Activated CD4-positive, alpha-beta memory T cell treated with anti-CD3 and anti-CD28 coated beads, Interleukin-2, amount 10 ng/mL, durations not matched to agents 7 days and 5 days (primary cell): ENCODE measurements at regions not wholly inside any gene's neighbourhood (a gene's known extent, or its start where the extent isn't known, plus 50 kb on each side); places are given as distances from the start of the nearest gene placed in this dataset.
"Not testable (repeated sequence)": the region's sequence is repeated elsewhere in the genome, so short reads cannot be mapped to it uniquely, and the experiment has no call there.

Experiments used
- CTCF ChIA-PET: fragments of 350-600 bp; sonication (Branson Sonifier 250); formaldehyde crosslinking; loops from one replicate; lab custom pipeline; 2021; ENCODE audit warnings: antibody characterized with exemption, inconsistent platforms; lab: Charles Lee
- POLR2A ChIA-PET: fragments of 350-600 bp; sonication (Branson Sonifier 250); formaldehyde crosslinking; loops from one replicate; lab custom pipeline; 2021; ENCODE audit warnings: antibody characterized with exemption; lab: Charles Lee
- DNase-seq: peaks from one replicate; pipeline ENCODE4 v3.0.0-alpha.2; 2020
- H3K27ac Mint-ChIP-seq: one replicate; pipeline ENCODE4 v1.8.0; 2021; ENCODE audit warnings: mild to moderate bottlenecking, mixed read lengths
- H3K27me3 Mint-ChIP-seq: one replicate; pipeline ENCODE4 v1.8.0; 2021; ENCODE audit warnings: mixed read lengths
- H3K36me3 Mint-ChIP-seq: one replicate; pipeline ENCODE4 v1.8.0; 2021; ENCODE audit warnings: low read depth, mixed read lengths
- H3K4me1 Mint-ChIP-seq: one replicate; pipeline ENCODE4 v1.8.0; 2021; ENCODE audit warnings: mixed read lengths
- H3K4me3 Mint-ChIP-seq: one replicate; pipeline ENCODE4 v1.8.0; 2021; ENCODE audit warnings: mild to moderate bottlenecking, mixed read lengths
- H3K9me3 Mint-ChIP-seq: one replicate; pipeline ENCODE4 v1.8.0; 2021; ENCODE audit warnings: mixed read lengths

DNA sequence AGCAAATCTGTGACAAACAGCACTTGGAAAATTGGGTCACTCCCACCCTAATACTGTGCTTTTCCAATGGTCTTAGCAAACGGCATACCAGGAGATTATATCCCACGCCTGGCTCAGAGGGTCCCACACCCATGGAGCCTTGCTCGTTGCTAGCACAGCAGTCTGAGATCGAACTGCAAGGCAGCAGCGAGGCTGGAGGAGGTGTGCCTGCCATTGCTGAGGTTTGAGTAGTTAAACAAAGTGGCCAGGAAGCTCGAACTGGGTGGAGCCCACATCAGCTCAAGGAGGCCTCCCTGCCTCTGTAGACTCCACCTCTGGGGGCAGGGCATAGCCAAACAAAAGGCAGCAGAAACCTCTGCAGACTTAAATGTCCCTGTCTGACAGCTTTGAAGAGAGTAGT, 440.5 kb upstream of the ACTBL2 start:
- H3K4me3 Mint-ChIP-seq, POLR2A ChIA-PET, H3K9me3 Mint-ChIP-seq, H3K27me3 Mint-ChIP-seq, H3K4me1 Mint-ChIP-seq, DNase-seq, CTCF ChIA-PET, H3K27ac Mint-ChIP-seq, H3K36me3 Mint-ChIP-seq: not testable (repeated sequence)

GRCh38 chr5:57917004-57917403, 434.4 kb upstream of the ACTBL2 start:
- no peak for DNase-seq
- Mint-ChIP-seq H3K27ac (no peak overlapping the region), H3K9me3 (peaks cover under 1% of the 10 kb centered on the region), H3K27me3 (no peaks in the 10 kb centered on the region), H3K36me3 (no peaks in the 10 kb centered on the region), H3K4me1 (no peaks in the 10 kb centered on the region), H3K4me3 (no peak overlapping the region)
- ChIA-PET CTCF (no interaction called here), POLR2A (no interaction called here)

GRCh38 chr5:57915536-57915935, 432.9 kb upstream of the ACTBL2 start:
- CTCF ChIA-PET: no interaction called here
- Mint-ChIP-seq H3K4me1 (no peaks in the 10 kb centered on the region), H3K9me3 (no peaks in the 10 kb centered on the region), H3K27ac (no peak overlapping the region), H3K36me3 (no peaks in the 10 kb centered on the region), H3K27me3 (no peaks in the 10 kb centered on the region), H3K4me3 (no peak overlapping the region)
- no peak for DNase-seq
- POLR2A ChIA-PET: no interaction called here

DNA sequence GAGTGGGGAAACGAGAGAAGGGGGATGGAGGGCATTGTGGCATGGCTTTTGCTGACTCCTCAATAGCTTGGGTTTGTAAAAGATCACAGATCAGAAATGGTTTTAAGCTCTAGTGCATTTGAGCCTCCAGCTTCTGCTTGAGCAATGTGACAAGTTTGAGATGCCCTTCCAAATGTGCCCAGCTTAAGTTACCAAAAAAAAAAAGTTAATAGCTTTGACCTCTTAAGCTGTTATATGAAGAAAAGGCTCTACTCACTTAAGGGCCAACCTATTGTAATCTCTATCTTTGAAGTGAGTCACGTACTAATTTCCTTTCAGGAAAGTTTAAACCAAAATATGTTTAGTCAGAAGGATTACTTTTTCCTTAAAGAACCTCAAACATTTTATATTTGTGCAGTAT, 428.8 kb upstream of the ACTBL2 start:
- Mint-ChIP-seq H3K27ac (no peak overlapping the region), H3K27me3 (no peaks in the 10 kb centered on the region), H3K4me3 (no peak overlapping the region), H3K36me3 (no peaks in the 10 kb centered on the region), H3K4me1 (no peaks in the 10 kb centered on the region), H3K9me3 (no peaks in the 10 kb centered on the region)
- no peak for DNase-seq
- CTCF ChIA-PET: no interaction called here
- POLR2A ChIA-PET: no interaction called here

DNA sequence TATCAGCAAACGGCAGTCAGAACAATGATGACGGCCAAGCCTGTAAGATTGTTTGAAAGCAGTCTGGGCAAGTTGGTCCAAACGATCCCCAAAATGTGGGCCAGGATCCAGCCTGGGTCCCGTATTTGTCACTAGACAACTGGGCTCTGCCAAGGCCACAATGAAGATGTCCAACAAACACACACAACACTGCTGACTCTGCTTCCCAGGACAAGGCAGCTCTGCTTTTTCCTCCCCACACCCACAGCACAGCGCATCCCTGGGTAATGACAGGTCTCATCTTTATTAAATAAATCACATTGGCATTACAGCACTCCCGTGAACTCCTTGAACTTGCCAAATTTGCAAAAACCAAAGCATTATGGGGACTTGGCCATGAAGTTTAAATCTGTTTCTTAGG, 424.1 kb upstream of the ACTBL2 start:
- no peaks in the 10 kb centered on the region for H3K36me3 Mint-ChIP-seq
- CTCF ChIA-PET: no interaction called here
- no peaks in the 10 kb centered on the region for H3K9me3 Mint-ChIP-seq
- H3K4me1 Mint-ChIP-seq: no peaks in the 10 kb centered on the region
- POLR2A ChIA-PET: no interaction called here
- H3K27ac Mint-ChIP-seq: no peak overlapping the region
- no peak overlapping the region for H3K4me3 Mint-ChIP-seq
- H3K27me3 Mint-ChIP-seq: peaks cover 3% of the 10 kb centered on the region
- no peak for DNase-seq

DNA sequence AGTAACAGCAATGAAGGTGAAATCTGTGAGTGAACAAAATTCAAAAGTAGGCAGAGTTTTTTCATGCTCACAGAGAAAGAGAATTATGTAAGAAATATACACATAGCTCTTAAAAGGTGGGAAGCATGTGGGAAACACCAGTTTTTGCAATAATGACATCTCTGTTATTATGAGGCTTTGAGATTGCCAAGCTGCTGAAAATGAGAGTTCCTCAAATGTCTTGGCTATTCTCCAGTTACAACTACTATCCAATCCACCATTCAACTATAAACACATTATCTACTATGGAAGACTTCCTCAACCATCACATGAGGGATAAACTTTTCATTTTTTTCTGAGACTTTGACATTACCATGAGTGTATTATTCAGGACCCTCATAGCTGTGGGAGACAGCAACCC, 420.8 kb upstream of the ACTBL2 start:
- Mint-ChIP-seq H3K27me3 (peaks cover 3% of the 10 kb centered on the region), H3K4me3 (no peak overlapping the region), H3K9me3 (no peaks in the 10 kb centered on the region), H3K4me1 (no peaks in the 10 kb centered on the region), H3K36me3 (no peaks in the 10 kb centered on the region), H3K27ac (no peak overlapping the region)
- ChIA-PET CTCF (no interaction called here), POLR2A (no interaction called here)
- no peak for DNase-seq

- DNase-seq: no peak
- no peaks in the 10 kb centered on the region for H3K9me3 Mint-ChIP-seq
- ChIA-PET POLR2A (no interaction called here), CTCF (no interaction called here)
- no peak overlapping the region for H3K27ac Mint-ChIP-seq
- peaks cover 3% of the 10 kb centered on the region for H3K27me3 Mint-ChIP-seq
- H3K4me1 Mint-ChIP-seq: no peaks in the 10 kb centered on the region
- H3K4me3 Mint-ChIP-seq: no peak overlapping the region
- H3K36me3 Mint-ChIP-seq: no peaks in the 10 kb centered on the region
Observed at GRCh38 chr5:57902095-57902494, 419.5 kb upstream of the ACTBL2 start.

- Mint-ChIP-seq H3K27me3 (peaks cover 3% of the 10 kb centered on the region), H3K27ac (no peak overlapping the region), H3K36me3 (no peaks in the 10 kb centered on the region), H3K4me3 (no peak overlapping the region), H3K4me1 (no peaks in the 10 kb centered on the region), H3K9me3 (no peaks in the 10 kb centered on the region)
- CTCF ChIA-PET: no interaction called here
- no peak for DNase-seq
- POLR2A ChIA-PET: no interaction called here
Observed at GRCh38 chr5:57900381-57900944, 417.9 kb upstream of the ACTBL2 start.

DNA sequence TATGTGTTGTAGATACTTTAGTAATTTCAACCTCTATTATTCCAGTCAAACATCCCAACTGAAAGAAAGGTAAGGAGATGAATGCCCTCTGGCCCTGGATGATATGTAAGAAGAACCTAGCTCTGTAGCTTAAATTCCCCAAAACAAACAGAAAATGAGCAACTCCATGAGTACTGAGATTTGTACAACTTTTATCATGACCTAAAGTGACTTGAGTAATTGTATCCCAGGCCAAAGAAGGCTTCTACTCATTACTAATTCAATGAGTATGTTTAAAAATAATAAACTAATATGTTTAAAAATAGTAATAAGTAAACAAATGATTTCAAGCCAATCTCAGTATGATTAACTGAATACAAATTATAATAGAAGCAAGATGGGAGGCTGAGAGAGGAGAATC, 414.0 kb upstream of the ACTBL2 start:
- ChIA-PET POLR2A (no interaction called here), CTCF (no interaction called here)
- no peaks in the 10 kb centered on the region for H3K36me3 Mint-ChIP-seq
- no peak overlapping the region for H3K27ac Mint-ChIP-seq
- H3K4me1 Mint-ChIP-seq: no peaks in the 10 kb centered on the region
- no peak overlapping the region for H3K4me3 Mint-ChIP-seq
- DNase-seq: no peak
- no peaks in the 10 kb centered on the region for H3K9me3 Mint-ChIP-seq
- H3K27me3 Mint-ChIP-seq: no peaks in the 10 kb centered on the region

DNA sequence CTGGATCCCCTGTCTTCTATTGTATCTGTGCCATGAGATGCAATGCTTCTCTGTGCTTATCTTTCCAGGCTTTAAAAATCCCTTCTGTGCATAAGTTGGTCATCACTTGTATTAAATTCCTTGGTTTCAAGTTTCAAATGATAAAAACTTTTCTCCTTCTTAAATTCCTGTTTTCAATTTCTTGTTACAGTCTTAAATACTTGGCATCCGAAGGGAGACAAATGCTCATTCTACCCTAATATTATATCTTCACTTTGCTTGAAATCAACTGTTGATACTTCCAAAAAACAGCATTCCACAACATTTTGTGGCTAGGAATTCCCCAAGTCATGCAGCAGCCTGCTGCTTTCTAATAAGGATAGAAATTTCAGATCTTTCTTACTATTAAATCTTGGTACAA, 413.2 kb upstream of the ACTBL2 start:
- Mint-ChIP-seq H3K9me3 (no peaks in the 10 kb centered on the region), H3K27ac (no peak overlapping the region), H3K4me3 (no peak overlapping the region), H3K36me3 (no peaks in the 10 kb centered on the region), H3K27me3 (no peaks in the 10 kb centered on the region), H3K4me1 (no peaks in the 10 kb centered on the region)
- no peak for DNase-seq
- ChIA-PET POLR2A (no interaction called here), CTCF (no interaction called here)

DNA sequence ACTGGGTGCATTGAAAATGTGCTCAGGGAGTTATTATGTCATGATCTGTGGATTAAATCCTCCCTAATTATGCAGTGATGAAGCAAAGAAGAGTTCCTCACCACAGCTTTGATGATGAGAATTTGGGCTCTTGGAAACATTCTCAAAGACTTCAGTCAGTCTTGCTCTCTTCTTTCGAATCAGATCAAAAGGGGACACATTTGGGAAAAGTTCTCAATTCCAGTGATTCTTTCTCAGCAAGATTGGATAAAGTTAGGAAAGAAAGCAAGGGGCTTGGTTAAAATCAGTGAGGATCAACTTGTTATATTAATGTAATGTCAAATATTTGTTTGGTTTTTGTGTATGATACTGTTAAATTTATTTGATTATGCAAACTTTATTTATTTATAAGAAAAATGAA, 411.3 kb upstream of the ACTBL2 start:
- H3K27ac Mint-ChIP-seq: no peak overlapping the region
- no peaks in the 10 kb centered on the region for H3K27me3 Mint-ChIP-seq
- no peaks in the 10 kb centered on the region for H3K9me3 Mint-ChIP-seq
- POLR2A ChIA-PET: no interaction called here
- CTCF ChIA-PET: no interaction called here
- H3K4me3 Mint-ChIP-seq: no peak overlapping the region
- H3K4me1 Mint-ChIP-seq: no peaks in the 10 kb centered on the region
- H3K36me3 Mint-ChIP-seq: no peaks in the 10 kb centered on the region
- DNase-seq: no peak

DNA sequence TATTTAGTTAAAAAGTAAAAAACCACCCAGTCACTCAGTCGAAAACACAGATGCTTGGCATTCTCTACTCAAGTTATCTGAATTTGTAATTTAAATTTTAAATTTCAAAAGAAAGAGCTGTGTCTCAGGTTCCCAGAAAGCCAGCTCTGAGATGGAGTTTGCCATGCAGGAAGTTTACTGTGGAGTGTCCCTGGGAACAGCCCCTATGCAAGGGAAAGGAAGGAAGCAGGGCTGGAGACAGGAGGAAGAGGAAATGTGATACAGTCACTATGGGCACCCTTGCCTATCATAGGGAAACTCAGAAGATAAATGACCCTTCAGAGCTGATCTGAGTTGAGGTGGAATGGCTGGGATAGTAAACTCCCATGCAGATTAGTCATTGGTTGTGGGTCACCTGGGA, 408.8 kb upstream of the ACTBL2 start:
- no peaks in the 10 kb centered on the region for H3K4me1 Mint-ChIP-seq
- no peak overlapping the region for H3K27ac Mint-ChIP-seq
- H3K36me3 Mint-ChIP-seq: no peaks in the 10 kb centered on the region
- H3K9me3 Mint-ChIP-seq: no peaks in the 10 kb centered on the region
- no peak for DNase-seq
- ChIA-PET CTCF (no interaction called here), POLR2A (no interaction called here)
- H3K4me3 Mint-ChIP-seq: no peak overlapping the region
- H3K27me3 Mint-ChIP-seq: no peaks in the 10 kb centered on the region

DNA sequence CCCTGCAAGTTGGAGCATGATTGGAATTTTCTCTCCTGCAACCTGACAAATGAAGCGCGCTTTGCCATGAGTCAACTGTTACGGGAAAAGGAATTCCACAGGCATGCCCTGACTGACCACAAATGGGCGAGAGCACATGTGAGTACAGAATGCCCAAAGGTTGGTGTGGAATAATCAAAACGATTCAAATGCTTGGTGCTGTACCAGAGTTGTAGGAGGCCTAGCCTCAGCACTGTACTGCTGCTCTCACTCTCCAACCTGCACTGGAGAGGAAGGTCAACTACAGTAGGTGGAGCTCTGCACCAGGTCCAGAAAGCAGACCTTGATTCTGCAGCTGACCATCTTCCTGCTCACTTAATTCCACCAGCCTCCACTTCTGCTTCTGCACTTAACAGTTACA, 406.9 kb upstream of the ACTBL2 start:
- no peak overlapping the region for H3K27ac Mint-ChIP-seq
- CTCF ChIA-PET: no interaction called here
- H3K36me3 Mint-ChIP-seq: no peaks in the 10 kb centered on the region
- POLR2A ChIA-PET: no interaction called here
- no peak overlapping the region for H3K4me3 Mint-ChIP-seq
- H3K27me3 Mint-ChIP-seq: no peaks in the 10 kb centered on the region
- H3K4me1 Mint-ChIP-seq: no peaks in the 10 kb centered on the region
- no peak for DNase-seq
- no peaks in the 10 kb centered on the region for H3K9me3 Mint-ChIP-seq

- DNase-seq: no peak
- H3K27ac Mint-ChIP-seq: no peak overlapping the region
- CTCF ChIA-PET: interaction anchor here (0.9 to 1.5 kb wide), 2 partner anchors 108 to 573 kb away, joined by 3 to 10 read pairs; no protein-coding TSS in a partner anchor
- no peaks in the 10 kb centered on the region for H3K9me3 Mint-ChIP-seq
- no peaks in the 10 kb centered on the region for H3K4me1 Mint-ChIP-seq
- no peaks in the 10 kb centered on the region for H3K36me3 Mint-ChIP-seq
- no peaks in the 10 kb centered on the region for H3K27me3 Mint-ChIP-seq
- no peak overlapping the region for H3K4me3 Mint-ChIP-seq
- POLR2A ChIA-PET: no interaction called here
Observed at GRCh38 chr5:57887851-57888621, 405.4 kb upstream of the ACTBL2 start.
